Left cardiac atrium (tissue), 4 donors: ENCODE measurements at regions not wholly inside any gene's neighbourhood (a gene's known extent, or its start where the extent isn't known, plus 50 kb on each side); places are given as distances from the start of the nearest gene placed in this dataset.
"Not testable (repeated sequence)": the region's sequence is repeated elsewhere in the genome, so short reads cannot be mapped to it uniquely, and the experiment has no call there.

Experiments
- ATAC-seq, 2 donors: fragments of 200-7000 bp; cut with Tn5 transposase; one replicate each; pipeline ENCODE4 v1.9.1; 2020; ENCODE audit warnings: mild to moderate bottlenecking in 2 of 2, moderate library complexity in 2 of 2
- DNase-seq: peaks from one replicate; pipeline ENCODE4 v3.0.0-alpha.2; 2020
- intact Hi-C, 2 donors: fragments of 100-400 bp; cut with DNase I; formaldehyde crosslinking; loops; one replicate each; pipeline versions ENCODE4 v1.14.1 to v1.15.1; 2022 to 2023
- donor health status: DM: no; HTN: yes; CAD: no.
- donor health status: DM: no; HTN: yes; CAD: no; lungs with severe emphysema.
- donor health status: DM: yes; HTN: yes; CAD: no.
- donor health status: Dilated cardiomyopathy.

GRCh38 chr11:46197421-46197820 is 76.2 kb upstream of the PHF21A start:
- ATAC-seq: no peak
- DNase-seq: no peak
- intact Hi-C loops: no loop called here

GRCh38 chr11:46188017-46188416 is 66.8 kb upstream of the PHF21A start:
- intact Hi-C loops: no loop called here
- ATAC-seq (no peak), DNase-seq (no peak)

DNA sequence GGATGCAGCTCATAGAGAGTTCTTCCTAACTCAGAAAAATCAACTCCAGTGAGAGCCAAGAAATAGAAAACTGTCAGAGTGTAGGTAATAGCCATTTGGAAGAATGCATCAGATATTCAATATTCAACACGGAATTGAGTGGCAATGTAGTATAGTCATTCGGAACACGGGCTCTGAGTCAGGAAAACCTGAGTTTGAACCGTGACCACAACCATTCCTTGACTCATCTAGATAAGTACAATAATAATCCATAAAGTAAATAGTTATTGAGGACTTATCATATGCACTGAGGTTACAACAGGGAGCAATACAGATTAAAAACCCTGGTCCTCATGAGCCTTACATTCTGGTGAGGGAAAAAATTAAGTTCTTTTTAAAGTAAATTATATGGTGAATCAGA is 62.6 kb upstream of the PHF21A start:
- intact Hi-C loops: no loop called here
- no peak for DNase-seq
- ATAC-seq: no peak

DNA sequence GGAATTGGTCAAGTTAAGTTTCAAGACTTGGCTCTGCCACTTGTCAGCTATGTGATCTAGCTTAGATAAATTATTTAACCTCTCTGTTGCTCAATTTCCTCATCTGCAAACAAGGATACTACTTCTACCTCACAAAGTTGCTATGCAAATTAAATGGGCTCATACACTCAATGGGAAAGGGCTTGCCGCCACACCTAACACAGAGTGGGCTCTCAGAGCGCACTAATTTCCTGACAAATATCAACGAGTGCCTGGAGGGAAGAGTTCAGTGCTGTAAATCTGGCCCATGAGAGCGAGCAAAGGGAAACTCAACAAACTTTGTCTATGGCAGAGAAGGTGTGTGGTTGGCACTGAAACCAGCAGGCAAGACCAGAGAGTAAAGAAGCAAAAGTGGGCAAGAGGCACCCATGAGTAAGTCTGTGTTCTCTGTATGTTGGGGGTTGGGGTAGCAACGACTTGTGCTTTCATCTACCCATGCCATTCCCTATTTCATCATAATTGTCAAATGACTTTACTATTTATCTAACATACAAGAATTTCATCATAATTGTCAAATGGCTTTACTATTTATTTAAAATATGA is 60.7 kb upstream of the PHF21A start:
- ATAC-seq (no peak), DNase-seq (no peak)
- intact Hi-C loops: no loop called here

DNA sequence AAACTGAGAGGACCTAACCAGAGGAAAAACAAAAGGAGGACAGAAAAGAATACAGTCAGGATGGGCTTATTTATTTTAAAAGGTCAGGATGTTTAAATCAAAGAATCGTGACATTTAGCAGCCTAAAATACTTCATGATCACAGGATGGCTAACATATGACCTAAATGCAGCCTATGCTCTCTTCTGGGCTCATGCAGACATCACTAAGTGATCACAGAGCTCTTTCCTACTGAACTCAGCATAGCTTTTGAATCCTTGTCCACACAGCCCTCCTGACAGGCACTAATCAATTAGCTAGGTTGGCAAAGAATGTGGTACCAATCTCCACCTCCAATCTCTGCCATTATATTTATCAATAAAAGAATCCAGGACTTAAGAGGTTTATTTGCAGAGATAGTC is 60.1 kb upstream of the PHF21A start:
- ATAC-seq: no peak
- no peak for DNase-seq
- intact Hi-C loops: no loop called here

DNA sequence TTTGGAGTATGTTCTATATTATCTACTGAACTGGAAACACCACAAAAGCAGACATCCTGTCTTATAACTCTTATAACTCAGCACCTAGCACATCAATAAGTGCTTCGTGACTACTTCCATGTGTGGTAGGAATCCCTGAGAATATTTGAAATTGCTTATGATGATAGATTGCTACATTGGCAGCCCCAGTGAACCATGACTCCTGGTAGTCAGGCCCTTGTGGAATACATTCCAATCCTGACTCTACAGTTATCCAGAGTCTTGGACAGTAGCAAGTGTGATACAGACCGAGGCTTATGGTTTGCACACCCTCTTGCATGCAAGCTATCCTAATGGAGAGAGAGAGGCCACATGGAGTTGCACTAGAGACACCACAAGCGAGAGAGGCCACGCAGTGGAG is 59.5 kb upstream of the PHF21A start:
- no peak for DNase-seq
- intact Hi-C loops: no loop called here

DNA sequence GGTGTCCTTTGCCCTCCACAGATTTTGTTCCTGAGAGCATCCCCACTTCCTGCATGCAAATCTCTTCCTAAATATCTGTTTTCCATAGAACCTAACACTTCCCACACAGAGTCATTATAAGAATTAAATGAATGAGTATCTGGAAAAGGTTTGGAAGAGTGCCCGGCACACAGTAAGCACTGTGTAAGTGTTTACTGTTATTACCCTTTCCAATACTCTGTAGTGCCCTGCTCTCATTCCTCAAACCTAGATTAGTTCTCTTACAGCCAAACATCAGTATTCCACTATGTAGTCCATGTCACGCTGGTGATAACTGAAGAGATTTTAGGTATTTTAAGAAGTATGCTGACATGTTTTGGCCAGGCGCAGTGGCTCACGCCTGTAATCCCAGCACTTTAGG is 57.3 kb upstream of the PHF21A start:
- DNase-seq (no peak), ATAC-seq (no peak)
- intact Hi-C loops: no loop called here

More for the DNA sequence above, 59.5 kb upstream of the PHF21A start:
- ATAC-seq: no peak

DNA sequence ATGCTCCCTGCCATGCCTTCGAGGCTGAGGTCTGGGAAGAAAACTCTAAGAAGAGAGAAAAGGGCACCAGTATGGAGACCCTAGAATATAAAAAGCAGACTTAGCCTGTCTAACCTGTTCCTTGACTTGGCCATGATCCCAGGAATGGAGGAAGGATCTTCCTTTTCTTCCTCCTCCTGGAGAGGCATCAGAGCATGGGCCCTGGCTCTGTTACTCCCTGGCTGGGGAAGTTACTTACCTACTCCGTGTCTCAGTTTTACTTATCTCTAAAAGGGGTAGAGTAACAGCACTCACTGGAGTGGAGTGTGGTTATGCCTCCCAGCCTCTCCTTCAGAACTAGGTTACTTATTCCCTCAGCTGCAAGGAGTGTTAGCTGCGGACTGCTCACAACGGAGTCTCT is 55.2 kb upstream of the PHF21A start:
- DNase-seq (no peak), ATAC-seq (no peak)
- intact Hi-C loops: no loop called here

DNA sequence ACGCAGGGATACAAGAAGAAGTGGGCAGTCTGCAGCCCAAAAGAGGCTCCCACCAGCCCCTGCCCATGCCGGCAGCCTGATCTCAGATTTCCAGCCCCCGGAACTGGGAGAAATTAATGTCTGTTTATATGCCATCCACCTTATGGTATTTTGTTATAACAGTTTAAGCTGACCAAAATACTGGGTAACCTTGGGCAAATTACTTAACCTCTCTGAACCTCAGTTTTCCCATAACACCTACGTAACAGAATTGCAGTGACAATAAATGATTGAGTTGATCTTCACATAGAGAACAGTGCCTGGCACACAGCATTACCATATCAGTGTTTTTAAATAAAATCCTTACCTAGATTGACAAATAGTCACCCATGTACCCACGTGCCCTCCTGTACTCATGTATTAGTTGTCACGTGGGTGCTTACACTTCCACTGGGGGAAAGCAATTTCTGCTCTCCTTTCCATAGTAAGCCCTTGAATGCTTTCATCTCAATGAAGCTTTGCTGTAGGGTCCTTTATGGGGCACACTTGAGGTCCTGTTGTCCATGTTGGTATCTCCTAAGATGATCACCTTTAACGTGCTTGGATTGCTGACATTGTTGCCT is 54.2 kb upstream of the PHF21A start:
- intact Hi-C loops: no loop called here
- ATAC-seq (no peak), DNase-seq (no peak)

- ATAC-seq, intact Hi-C loops, DNase-seq: not testable (repeated sequence)
Observed at GRCh38 chr11:46171693-46172092, 50.4 kb upstream of the PHF21A start.
